AG04449 (cell line): ENCODE measurements at regions not wholly inside any gene's neighbourhood (a gene's known extent, or its start where the extent isn't known, plus 50 kb on each side); places are given as distances from the start of the nearest gene placed in this dataset.

Experiments used
- CTCF ChIA-PET: fragments of 350-600 bp; formaldehyde crosslinking; extraction: SDS; loops from one replicate; lab custom pipeline; 2021; ENCODE audit warnings: antibody characterized with exemption; lab: Yijun Ruan, JAX
- POLR2A ChIA-PET: fragments of 400-600, 350-600 bp; formaldehyde crosslinking; extraction: SDS; loops from one replicate; lab custom pipeline; 2020; ENCODE audit warnings: antibody characterized with exemption, inconsistent platforms; lab: Yijun Ruan, JAX
- DNase-seq: peaks from one replicate; pipeline ENCODE4 v3.0.0-alpha.2; 2010; ENCODE audit warnings: low read depth, low spot score
- H3K4me3 ChIP-seq: 2 replicates; pipeline ENCODE4 v1.5.1; 2011; ENCODE audit warnings: low read depth, mild to moderate bottlenecking, control low read depth, low read length
- TF ChIP-seq, protein P1 (sequence below): IDR thresholded peaks from one replicate; pipeline ENCODE4 v1.5.1; 2011; ENCODE audit warnings: mild to moderate bottlenecking, moderate library complexity, low read length, control low read depth, inconsistent platforms; ENCODE audit not compliant: insufficient read depth; ENCODE audit errors: missing control alignments

DNA sequence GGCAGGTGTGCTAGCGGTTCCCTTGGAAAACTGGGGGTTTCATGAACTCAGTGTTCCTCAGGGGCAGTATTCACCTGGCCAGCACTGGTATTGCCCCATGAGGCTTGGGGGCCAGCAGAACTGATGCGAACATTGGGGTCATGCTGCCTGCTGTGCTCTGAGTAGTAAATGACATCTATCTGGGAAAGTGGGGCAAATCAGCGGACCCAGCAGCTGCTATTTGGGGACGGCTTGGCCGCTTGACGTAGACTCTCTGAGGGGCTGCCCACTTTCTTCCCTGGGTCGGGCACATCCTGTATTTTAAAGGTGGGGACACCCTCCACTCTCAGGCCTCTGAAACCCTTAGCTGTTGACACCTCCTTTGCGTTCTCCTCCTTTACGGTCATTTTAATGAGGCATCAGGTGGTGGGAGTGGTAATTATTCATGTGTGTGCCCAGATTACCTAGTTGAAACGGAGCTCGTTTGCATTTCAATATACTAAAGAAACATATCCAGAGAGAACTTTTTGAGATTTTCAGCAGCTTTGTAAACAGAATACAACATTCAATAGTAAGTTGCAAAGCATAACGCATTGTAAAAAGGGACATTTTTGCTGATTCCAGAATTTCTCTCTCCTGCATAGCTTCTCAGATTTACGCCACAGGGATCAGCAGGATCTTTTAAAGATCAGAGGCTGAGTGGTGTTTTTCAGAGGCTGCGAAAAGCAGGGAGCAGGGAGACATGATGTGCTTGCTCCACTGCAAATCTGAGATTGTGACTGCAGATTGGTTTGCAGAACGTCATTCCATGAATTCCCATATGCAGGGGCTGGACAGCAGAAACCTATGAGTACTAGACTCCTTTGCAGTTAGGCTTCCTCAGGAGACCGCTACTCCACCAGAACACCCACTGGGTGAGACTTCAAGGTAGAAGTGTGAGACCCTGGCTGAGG is 56.8 kb upstream of the ZFR start:
- ChIA-PET POLR2A (no interaction called here), CTCF (interaction anchor here (4.9 to 9.4 kb wide), 2 partner anchors 13 to 89 kb away, joined by 34 to 134 read pairs; no protein-coding TSS in a partner anchor)
- TF ChIP-seq, protein P1, sequence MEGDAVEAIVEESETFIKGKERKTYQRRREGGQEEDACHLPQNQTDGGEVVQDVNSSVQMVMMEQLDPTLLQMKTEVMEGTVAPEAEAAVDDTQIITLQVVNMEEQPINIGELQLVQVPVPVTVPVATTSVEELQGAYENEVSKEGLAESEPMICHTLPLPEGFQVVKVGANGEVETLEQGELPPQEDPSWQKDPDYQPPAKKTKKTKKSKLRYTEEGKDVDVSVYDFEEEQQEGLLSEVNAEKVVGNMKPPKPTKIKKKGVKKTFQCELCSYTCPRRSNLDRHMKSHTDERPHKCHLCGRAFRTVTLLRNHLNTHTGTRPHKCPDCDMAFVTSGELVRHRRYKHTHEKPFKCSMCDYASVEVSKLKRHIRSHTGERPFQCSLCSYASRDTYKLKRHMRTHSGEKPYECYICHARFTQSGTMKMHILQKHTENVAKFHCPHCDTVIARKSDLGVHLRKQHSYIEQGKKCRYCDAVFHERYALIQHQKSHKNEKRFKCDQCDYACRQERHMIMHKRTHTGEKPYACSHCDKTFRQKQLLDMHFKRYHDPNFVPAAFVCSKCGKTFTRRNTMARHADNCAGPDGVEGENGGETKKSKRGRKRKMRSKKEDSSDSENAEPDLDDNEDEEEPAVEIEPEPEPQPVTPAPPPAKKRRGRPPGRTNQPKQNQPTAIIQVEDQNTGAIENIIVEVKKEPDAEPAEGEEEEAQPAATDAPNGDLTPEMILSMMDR: no peak
- H3K4me3 ChIP-seq: no peak overlapping the region
- DNase-seq: no peak

DNA sequence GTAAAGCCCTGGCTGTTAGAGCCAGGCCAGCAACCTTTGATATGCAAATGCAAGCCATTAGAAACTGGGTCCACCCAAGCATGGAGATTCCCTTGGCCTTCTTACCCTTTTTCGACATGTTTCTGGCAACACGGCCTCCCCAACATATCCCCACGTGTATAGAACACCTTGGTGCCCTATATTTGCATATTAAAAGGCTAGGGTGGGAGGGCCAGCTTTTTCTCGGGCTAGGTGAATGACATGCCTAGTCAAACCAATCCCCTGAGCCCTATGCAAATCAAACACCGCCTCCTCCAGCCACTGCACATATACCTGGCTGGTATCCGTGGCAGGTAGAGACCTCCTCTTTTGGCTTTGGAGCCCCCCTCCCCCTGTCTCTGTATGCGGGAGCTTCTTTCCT is 55.6 kb upstream of the ZFR start:
- ChIA-PET CTCF (interaction anchor here (4.9 to 9.4 kb wide), 2 partner anchors 12 to 90 kb away, joined by 34 to 134 read pairs; no protein-coding TSS in a partner anchor), POLR2A (no interaction called here)
- DNase-seq: no peak
- TF ChIP-seq, protein P1: no peak
- H3K4me3 ChIP-seq: no peak overlapping the region

DNA sequence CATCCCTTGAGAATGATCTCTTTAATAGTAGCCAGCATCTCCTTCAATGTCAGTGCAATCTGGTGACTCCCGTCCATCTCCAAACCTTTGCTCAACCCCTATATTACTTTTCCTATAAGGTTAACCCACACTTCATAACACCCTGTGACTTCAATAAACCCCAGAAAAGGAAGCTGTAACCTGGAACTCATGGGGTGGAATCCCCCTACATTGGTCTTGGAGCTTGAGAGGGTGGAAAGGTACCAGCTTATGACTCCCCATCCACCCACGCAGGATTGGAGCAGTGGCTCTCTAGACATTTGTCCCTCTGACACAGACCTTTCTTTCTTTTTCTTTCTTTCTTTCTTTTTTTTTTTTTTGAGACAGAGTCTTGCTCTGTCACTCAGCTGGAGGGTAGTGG is 54.7 kb upstream of the ZFR start:
- ChIA-PET POLR2A (no interaction called here), CTCF (interaction anchor here (4.9 to 9.4 kb wide), 2 partner anchors 11 to 91 kb away, joined by 34 to 134 read pairs; no protein-coding TSS in a partner anchor)
- TF ChIP-seq, protein P1: no peak
- no peak overlapping the region for H3K4me3 ChIP-seq
- DNase-seq: no peak

DNA sequence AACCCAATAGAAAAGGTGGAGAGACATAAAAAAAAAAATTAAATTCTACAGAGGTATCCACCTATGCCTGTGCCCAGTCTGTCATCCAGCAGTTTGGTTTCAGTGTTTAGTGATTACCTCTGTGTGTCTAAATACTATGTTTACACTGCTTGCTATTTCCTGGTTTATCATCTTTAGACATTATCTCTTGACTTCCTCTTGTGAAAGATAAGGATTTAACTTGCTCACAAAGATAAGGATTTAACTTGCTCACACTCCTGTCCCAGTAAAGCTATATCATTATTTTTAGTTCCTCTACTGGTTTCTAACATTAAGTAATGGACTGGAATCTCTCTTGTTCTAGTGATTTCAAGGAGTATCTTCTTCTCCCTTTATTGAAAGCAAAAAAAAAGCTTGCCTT is 53.9 kb upstream of the ZFR start:
- POLR2A ChIA-PET: no interaction called here
- CTCF ChIA-PET: interaction anchor here (4.9 to 9.4 kb wide), 2 partner anchors 10 to 91 kb away, joined by 34 to 134 read pairs; no protein-coding TSS in a partner anchor
- no peak overlapping the region for H3K4me3 ChIP-seq
- TF ChIP-seq, protein P1: no peak
- no peak for DNase-seq

DNA sequence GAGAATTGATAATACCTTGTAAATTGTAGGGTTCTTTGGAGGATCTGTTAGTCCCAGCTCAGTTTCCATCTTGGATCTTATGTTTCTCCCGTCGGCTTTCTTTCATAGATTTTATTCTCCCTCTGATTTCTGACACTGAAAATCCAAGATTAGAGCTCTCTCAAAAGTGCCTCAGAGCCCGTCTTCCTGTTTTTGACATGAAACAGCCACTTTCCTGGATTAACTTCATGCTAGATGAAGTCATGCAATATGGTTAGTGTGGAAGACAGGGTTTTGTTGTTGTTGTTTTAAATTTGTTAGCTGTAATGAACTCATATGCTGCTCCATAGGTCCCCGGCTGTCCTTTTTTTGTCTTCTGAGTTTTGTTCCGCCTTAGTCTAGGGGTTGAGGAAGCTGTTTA is 51.6 kb upstream of the ZFR start:
- CTCF ChIA-PET: interaction anchor here (0.8 to 3.0 kb wide), 4 partner anchors 8 to 94 kb away, joined by 3 to 18 read pairs (median 6); no protein-coding TSS in a partner anchor
- POLR2A ChIA-PET: no interaction called here
- TF ChIP-seq, protein P1: no peak
- DNase-seq: no peak
- H3K4me3 ChIP-seq: no peak overlapping the region

DNA sequence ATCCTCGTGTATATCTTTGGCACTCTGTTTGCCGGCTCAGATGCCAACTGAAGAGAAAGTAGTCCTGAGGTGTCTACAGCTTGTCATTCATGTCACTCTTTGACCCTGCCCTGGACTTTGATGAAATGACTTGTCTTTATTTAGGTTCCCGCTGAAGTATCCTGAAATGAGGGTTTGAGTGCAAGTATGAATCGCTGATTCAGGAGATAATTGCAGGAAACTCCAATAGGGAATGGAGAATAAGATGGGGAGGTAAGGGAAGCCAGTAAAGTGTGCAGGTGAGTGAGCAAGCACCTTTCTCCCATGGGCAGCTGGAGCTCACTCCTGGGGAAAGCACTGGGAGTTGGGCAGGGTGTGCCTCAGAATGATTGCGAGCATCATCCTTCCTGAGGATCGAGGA is 50.3 kb upstream of the ZFR start:
- ChIA-PET CTCF (interaction anchor here (2.9 to 3.0 kb wide), 2 partner anchors 10 to 95 kb away, joined by 8 to 18 read pairs; no protein-coding TSS in a partner anchor), POLR2A (no interaction called here)
- TF ChIP-seq, protein P1: no peak
- no peak for DNase-seq
- H3K4me3 ChIP-seq: no peak overlapping the region
